GM20000 (cell line): ENCODE measurements at regions not wholly inside any gene's neighbourhood (a gene's known extent, or its start where the extent isn't known, plus 50 kb on each side); places are given as distances from the start of the nearest gene placed in this dataset.

Source experiments
- DNase-seq: peaks from one replicate; pipeline ENCODE4 v3.0.0; 2012; ENCODE audit warnings: low spot score
- CTCF ChIP-seq: IDR thresholded peaks from 2 replicates; pipeline ENCODE4 v1.5.1; 2012; ENCODE audit warnings: mild to moderate bottlenecking, control low read depth; ENCODE audit errors: extremely low read depth, missing control alignments

DNA sequence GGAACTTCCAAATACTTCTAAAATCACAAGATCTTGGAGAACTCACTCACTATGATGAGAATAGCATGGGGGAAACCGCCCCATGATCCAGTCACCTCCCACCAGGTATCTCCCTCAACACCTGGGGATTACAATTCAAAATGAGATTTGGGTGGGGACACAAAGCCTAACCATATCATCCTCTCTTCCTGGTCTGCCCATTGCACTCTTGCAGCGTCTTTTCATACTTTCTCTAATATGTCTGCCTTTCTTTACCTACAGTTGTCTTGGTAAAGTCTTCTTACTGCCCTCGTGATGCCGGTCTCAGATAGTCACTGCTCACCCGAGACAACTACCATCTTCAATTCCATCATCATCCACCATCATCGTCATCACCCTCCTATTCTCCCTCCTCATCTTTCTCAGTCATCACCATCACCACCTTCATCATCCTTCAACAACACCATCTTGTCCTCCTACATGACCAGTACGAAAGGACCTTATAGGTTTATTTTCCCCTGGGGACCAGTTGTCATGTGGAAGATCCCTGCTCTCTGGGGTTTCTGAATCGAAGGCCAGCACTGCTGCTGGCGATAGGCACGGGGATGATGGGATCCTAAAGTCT, 58.5 kb upstream of the CASZ1 start:
- no peak for DNase-seq
- TF ChIP-seq CTCF = no peak

GRCh38 chr1:10856176-10856683, 59.8 kb upstream of the CASZ1 start:
- no peak for TF ChIP-seq CTCF
- DNase-seq = no peak

- no peak for TF ChIP-seq CTCF
- no peak for DNase-seq
Measured at GRCh38 chr1:10856863-10857598, 60.6 kb upstream of the CASZ1 start.

- DNase-seq = no peak
- TF ChIP-seq CTCF = no peak
Measured at GRCh38 chr1:10857687-10858086, 61.2 kb upstream of the CASZ1 start.

GRCh38 chr1:10860218-10860617, 63.8 kb upstream of the CASZ1 start:
- TF ChIP-seq CTCF = no peak
- no peak for DNase-seq

GRCh38 chr1:10860682-10861081, 64.2 kb upstream of the CASZ1 start:
- no peak for DNase-seq
- no peak for TF ChIP-seq CTCF

GRCh38 chr1:10861822-10862221, 65.4 kb upstream of the CASZ1 start:
- no peak for DNase-seq
- no peak for TF ChIP-seq CTCF
